Stimulated activated effector memory CD8-positive, alpha-beta T cell treated with anti-CD3 and anti-CD28 coated beads, Interleukin-12 subunit alpha, Interleukin-12 subunit beta, amount 100 ng/mL, for 72 hours (primary cell): ENCODE measurements at regions not wholly inside any gene's neighbourhood (a gene's known extent, or its start where the extent isn't known, plus 50 kb on each side); places are given as distances from the start of the nearest gene placed in this dataset.
"Not testable (repeated sequence)": the region's sequence is repeated elsewhere in the genome, so short reads cannot be mapped to it uniquely, and the experiment has no call there.

ENCODE experiments used
- ATAC-seq: fragments of 150-1000 bp; cut with Tn5 transposase; 2 replicates; pipeline ENCODE4 v1.10.0; 2021
- DNase-seq, 2 donors: peaks; one replicate each; pipeline ENCODE4 v3.0.0; 2021 to 2022; ENCODE audit warnings: low spot score in 2 of 2
- H3K27ac Mint-ChIP-seq: one replicate; pipeline ENCODE4 v1.8.0; 2022; ENCODE audit warnings: mild to moderate bottlenecking, mixed read lengths
- H3K36me3 Mint-ChIP-seq: one replicate; pipeline ENCODE4 v1.8.0; 2022; ENCODE audit warnings: mild to moderate bottlenecking, mixed read lengths
- H3K4me1 Mint-ChIP-seq: one replicate; pipeline ENCODE4 v1.8.0; 2022; ENCODE audit warnings: mixed read lengths
- H3K4me3 Mint-ChIP-seq: one replicate; pipeline ENCODE4 v1.8.0; 2022; ENCODE audit warnings: mild to moderate bottlenecking, mixed read lengths
- H3K9me3 Mint-ChIP-seq: one replicate; pipeline ENCODE4 v1.8.0; 2022; ENCODE audit warnings: mixed read lengths

- H3K27ac Mint-ChIP-seq: no peak overlapping the region
- no peaks in the 10 kb centered on the region for H3K36me3 Mint-ChIP-seq
- DNase-seq (no peak), ATAC-seq (peak; percentile 29)
- H3K4me1 Mint-ChIP-seq: no peaks in the 10 kb centered on the region
- no peaks in the 10 kb centered on the region for H3K9me3 Mint-ChIP-seq
- H3K4me3 Mint-ChIP-seq: no peak overlapping the region
These were observed 127.4 kb downstream of the FAM53A start for GRCh38 chr4:1556541-1557220.

GRCh38 chr4:1554876-1555265, 129.2 kb downstream of the FAM53A start:
- Mint-ChIP-seq H3K36me3 (no peaks in the 10 kb centered on the region), H3K27ac (no peak overlapping the region), H3K4me3 (no peak overlapping the region), H3K9me3 (no peaks in the 10 kb centered on the region), H3K4me1 (no peaks in the 10 kb centered on the region)
- DNase-seq (no peak), ATAC-seq (no peak)

DNA sequence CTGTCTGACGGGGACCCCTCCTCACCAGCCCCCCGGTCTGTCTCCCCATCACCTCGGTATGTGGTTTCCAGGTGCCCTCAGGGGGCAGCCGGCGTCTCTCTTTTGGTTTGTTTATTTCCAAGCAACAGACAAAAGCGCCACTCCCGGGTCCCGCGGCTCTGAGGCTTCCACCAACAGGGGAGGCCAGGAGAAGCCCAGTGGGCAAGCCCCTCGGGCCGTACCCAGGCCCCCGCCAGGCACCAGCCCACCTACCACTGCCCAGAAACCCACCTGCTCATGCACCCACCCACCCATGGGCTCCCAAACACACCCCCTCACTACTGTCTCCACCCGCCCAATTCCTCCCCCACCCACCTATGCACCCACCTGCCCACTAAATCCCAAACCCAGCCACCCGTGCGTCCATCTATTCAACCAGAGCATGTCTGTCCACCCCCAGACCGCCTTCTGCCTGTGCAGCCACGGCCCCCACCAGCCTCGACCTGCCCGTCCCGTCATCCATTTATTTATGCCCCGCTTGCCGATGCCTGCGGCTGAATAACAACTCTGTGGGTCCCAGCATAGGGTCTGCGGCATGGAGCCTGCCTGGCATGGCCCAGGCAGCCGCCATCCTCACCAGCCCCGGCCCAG, 129.8 kb downstream of the FAM53A start:
- Mint-ChIP-seq H3K27ac (no peak overlapping the region), H3K9me3 (no peaks in the 10 kb centered on the region), H3K4me3 (no peak overlapping the region), H3K36me3 (no peaks in the 10 kb centered on the region), H3K4me1 (no peaks in the 10 kb centered on the region)
- DNase-seq (no peak), ATAC-seq (no peak)

GRCh38 chr4:1553365-1553764, 130.7 kb downstream of the FAM53A start:
- DNase-seq (no peak), ATAC-seq (no peak)
- no peak overlapping the region for H3K27ac Mint-ChIP-seq
- peaks cover 8% of the 10 kb centered on the region for H3K4me1 Mint-ChIP-seq
- no peaks in the 10 kb centered on the region for H3K9me3 Mint-ChIP-seq
- H3K4me3 Mint-ChIP-seq: no peak overlapping the region
- H3K36me3 Mint-ChIP-seq: no peaks in the 10 kb centered on the region

DNA sequence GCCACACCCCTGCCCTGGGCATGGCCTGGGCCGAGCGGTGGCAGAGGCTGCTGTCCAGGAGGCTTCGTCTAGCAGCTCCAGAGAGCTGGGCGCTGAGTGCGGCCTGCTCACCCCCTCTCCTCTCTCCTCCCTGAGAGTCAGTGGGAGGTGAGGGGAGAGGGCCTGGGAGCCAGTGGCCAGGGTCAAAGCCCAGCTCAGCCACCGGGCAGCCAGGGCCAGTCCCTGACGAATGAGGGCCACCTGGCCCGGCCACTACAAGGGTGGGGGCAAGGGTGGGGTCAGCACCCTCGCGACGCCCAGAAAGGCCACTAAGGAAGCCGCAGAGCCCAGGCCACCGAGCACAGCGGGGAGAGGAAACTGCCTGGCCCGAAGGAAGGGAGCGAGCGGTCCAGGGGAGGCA, 131.7 kb downstream of the FAM53A start:
- DNase-seq: no peak
- Mint-ChIP-seq H3K4me1 (peaks cover 16% of the 10 kb centered on the region), H3K4me3 (no peak overlapping the region), H3K36me3 (no peaks in the 10 kb centered on the region), H3K9me3 (no peaks in the 10 kb centered on the region), H3K27ac (no peak overlapping the region)
- ATAC-seq: no peak

DNA sequence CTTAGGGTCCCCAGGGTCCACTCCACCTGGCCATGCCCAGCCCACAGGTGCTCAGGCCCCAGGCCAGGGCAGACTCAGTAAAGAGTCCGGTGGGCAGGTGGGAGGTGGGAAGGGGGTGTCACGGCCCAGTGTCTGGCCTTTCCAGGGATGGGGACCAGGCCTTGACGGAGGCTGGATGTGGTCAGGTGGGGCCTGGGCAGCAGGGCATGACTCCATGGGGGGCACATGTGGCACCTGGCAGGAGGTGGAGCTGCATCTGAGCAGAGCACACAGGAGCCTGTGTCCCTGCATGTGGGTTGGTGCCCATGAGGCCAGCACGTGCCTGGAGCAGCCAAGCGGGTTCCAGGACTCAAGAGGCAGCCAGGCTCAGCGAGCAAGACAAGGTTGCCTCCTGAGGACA, 132.9 kb downstream of the FAM53A start:
- Mint-ChIP-seq H3K4me3 (no peak overlapping the region), H3K36me3 (no peaks in the 10 kb centered on the region), H3K4me1 (peaks cover 19% of the 10 kb centered on the region), H3K27ac (no peak overlapping the region), H3K9me3 (no peaks in the 10 kb centered on the region)
- ATAC-seq: no peak
- no peak for DNase-seq

DNA sequence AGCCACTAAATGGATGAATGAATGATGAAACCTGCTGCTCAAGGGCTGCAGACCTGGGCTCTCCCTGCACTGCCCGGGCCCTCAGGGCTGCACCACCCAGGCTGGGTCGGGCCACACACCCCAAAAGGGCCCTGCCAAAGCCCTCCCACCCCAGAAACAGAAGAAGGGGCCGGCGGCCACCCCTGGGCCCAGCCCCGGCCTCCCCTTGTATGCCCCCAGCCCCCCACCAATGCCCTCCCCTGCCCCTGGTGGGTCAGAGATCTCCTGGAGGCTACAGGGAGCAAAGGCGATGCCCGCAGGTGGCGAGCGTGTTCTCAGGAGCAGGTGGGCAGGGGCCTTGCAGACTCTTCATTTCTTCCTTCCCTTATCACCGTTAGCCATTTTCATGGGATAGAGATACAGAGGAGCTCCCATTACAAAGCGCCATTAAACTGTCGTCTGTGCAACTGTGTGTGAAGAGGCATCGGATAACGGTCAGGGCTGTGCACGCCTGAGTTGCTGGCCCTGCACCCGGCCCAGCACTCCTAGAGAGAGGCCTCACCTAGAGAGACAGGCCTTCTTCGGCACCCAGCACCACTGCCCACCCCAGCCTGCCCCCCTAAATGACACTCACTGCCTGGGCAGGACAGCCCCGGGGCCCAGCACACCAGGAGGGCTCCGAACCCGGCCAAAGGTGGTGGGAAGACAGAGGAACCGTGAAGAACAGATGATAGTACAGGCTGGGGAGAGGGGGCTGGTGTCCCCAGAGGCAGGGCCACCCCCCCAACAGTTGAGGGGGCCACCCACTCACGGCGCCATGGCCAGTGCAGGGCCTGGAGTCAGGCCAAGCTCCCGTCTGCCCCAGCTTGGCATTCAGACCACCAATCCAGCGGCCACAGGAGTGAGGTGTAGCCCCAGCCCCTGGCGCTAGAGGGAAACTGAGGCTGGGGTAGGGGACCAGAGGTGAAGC, 133.7 kb downstream of the FAM53A start:
- H3K36me3 Mint-ChIP-seq: no peaks in the 10 kb centered on the region
- H3K27ac Mint-ChIP-seq: no peak overlapping the region
- H3K9me3 Mint-ChIP-seq: no peaks in the 10 kb centered on the region
- DNase-seq (no peak), ATAC-seq (no peak)
- peaks cover 19% of the 10 kb centered on the region for H3K4me1 Mint-ChIP-seq
- H3K4me3 Mint-ChIP-seq: no peak overlapping the region

DNA sequence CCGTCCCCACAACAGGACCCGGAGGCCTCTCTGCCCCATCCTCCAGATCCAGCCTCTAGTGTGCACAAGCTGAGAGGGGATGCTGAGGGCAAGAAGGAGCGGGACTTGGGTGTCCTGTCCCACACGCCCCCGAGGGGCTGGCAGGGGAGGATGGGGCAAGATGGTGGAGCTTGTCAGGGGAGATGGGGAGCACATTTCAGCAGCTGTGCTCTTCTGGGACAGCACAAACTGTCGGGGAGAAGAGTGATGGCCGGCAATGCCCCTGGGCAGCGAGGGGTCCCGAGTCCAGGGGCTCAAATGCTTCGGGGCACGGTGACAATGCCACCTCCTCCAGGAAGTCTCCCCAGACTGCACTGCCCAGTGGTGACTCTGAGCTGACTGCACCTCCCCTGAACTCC, 134.5 kb downstream of the FAM53A start:
- no peak for ATAC-seq
- peaks cover 19% of the 10 kb centered on the region for H3K4me1 Mint-ChIP-seq
- H3K9me3 Mint-ChIP-seq: no peaks in the 10 kb centered on the region
- no peaks in the 10 kb centered on the region for H3K36me3 Mint-ChIP-seq
- H3K27ac Mint-ChIP-seq: no peak overlapping the region
- H3K4me3 Mint-ChIP-seq: no peak overlapping the region
- DNase-seq: no peak

DNA sequence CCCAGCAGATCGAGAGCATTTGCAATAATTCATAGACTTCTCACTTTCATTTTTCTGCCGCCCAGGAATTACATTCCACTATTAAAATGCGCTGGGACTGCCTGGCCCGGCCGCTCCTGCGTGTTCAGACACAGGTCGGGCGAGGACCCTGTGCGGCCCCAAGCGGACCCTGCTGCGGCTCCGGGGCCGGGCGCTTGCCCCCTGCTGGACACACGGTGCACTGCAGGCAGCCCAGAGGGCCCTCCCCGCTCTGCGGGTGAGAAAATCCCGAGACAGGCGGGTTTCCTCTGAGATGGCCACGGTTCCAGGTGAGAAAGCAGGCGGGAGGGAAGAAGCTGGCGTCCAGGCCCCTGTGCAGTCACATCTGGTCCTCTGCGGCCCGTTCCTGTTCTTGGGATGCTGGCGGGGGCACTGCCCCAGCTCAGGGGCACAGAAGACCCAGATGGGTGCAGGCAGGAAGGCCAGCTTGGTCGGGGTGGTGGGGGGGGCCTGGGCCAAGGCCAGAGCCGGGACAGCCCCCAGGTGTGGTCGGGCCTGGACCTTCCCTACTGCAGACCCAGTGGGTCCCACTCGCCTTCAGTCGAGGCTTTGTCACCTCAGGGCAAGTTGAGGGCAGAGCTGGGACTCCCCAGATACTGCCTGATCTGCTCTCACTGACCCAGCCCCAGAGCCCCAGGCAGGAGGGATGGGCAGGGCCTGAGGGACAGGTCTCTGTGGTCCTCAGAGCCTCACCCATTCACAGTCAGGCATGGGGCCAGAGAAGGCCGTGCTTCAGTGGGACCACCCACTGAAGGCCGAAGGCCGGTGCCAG, 135.1 kb downstream of the FAM53A start:
- not testable (repeated sequence) for H3K9me3 Mint-ChIP-seq, H3K4me3 Mint-ChIP-seq, H3K27ac Mint-ChIP-seq, H3K36me3 Mint-ChIP-seq
- ATAC-seq (peak; percentile 77), DNase-seq (peak; percentile 63 to 81)
- peaks cover 19% of the 10 kb centered on the region for H3K4me1 Mint-ChIP-seq

GRCh38 chr4:1547856-1548826, 136.0 kb downstream of the FAM53A start:
- Mint-ChIP-seq H3K36me3 (no peaks in the 10 kb centered on the region), H3K9me3 (no peaks in the 10 kb centered on the region), H3K4me1 (peaks cover 19% of the 10 kb centered on the region), H3K27ac (no peak overlapping the region), H3K4me3 (no peak overlapping the region)
- DNase-seq: no peak
- no peak for ATAC-seq

- Mint-ChIP-seq H3K9me3 (no peaks in the 10 kb centered on the region), H3K4me3 (no peak overlapping the region), H3K27ac (no peak overlapping the region), H3K4me1 (peaks cover 19% of the 10 kb centered on the region), H3K36me3 (no peaks in the 10 kb centered on the region)
- no peak for ATAC-seq
- no peak for DNase-seq
These were observed 136.8 kb downstream of the FAM53A start for GRCh38 chr4:1547131-1547855.

DNA sequence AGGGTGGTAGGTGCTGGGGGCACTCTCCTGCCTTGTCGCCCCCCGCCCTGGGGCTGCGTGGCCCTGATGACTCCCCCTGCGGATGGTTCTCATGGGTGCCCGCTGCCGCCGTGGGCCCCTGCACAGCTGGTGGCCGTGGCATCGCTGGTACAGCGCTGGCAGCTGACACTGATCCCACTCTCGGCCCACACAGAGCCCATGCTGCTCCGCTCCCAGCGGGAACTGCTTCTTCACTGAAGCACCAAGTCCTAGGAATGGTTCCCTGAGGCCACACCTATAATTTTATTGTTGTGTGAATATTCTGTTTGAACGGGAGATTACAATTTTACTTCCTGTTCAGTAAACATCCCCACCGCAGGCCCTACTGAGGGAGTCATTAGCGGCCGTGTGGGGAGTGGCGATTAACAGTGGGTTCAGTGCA, 138.6 kb upstream of the NKX1-1 start:
- DNase-seq (no peak), ATAC-seq (peak; percentile 5)
- peaks cover 19% of the 10 kb centered on the region for H3K4me1 Mint-ChIP-seq
- no peak overlapping the region for H3K27ac Mint-ChIP-seq
- no peaks in the 10 kb centered on the region for H3K36me3 Mint-ChIP-seq
- H3K4me3 Mint-ChIP-seq: no peak overlapping the region
- H3K9me3 Mint-ChIP-seq: no peaks in the 10 kb centered on the region

DNA sequence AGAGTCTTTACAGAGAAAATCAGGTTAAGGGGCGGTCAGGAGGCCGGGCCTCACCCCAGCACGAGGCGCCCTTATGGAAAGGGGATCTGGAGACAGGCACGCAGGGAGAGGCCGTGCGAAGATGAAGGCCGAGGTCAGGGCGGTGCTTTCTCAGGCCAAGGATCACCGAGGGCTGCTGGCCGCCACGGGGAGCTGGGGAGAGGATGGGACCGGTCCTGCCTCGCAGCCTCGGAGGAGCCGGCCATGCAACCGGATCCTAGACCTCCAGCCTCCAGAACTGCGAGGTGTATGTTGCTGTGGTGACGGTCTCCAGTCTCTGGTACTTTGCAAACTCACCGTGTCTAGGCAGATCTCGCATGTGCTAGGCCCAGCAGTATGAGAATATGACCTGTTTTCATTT, 138.2 kb upstream of the NKX1-1 start:
- peak; percentile 6 for ATAC-seq
- not testable (repeated sequence) for H3K36me3 Mint-ChIP-seq, H3K4me3 Mint-ChIP-seq, H3K27ac Mint-ChIP-seq, H3K9me3 Mint-ChIP-seq, DNase-seq
- peaks cover 19% of the 10 kb centered on the region for H3K4me1 Mint-ChIP-seq

DNA sequence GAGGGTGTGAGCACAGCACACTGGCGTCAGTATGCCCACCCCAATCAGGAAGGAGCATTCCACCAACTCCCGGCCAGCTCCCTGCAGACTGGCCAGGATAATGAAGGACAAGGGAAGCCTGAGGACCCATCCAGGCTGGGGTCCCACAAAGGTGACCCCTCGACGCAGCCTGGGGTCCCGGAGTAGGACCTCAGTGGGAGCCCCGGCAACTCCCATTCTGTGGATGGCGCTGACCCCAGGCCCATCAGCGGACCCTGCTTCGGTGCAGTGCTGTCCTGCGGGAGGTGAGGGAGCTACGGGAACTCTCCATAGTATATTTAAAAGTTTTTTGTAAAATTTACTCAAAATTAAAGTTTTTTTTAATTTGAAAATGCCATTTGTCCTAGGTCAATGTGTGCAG, 137.7 kb upstream of the NKX1-1 start:
- Mint-ChIP-seq H3K36me3 (no peaks in the 10 kb centered on the region), H3K27ac (no peak overlapping the region), H3K4me1 (peaks cover 16% of the 10 kb centered on the region), H3K4me3 (no peak overlapping the region), H3K9me3 (no peaks in the 10 kb centered on the region)
- ATAC-seq (no peak), DNase-seq (no peak)
